Panc1 (cell line): ENCODE measurements at regions not wholly inside any gene's neighbourhood (a gene's known extent, or its start where the extent isn't known, plus 50 kb on each side); places are given as distances from the start of the nearest gene placed in this dataset.

Experiments
- ATAC-seq: fragments of 200-7000 bp; cut with Tn5 transposase; 2 replicates; pipeline ENCODE4 v1.9.1; 2020; ENCODE audit warnings: mild to moderate bottlenecking, moderate library complexity
- BruUV-seq: library from RNA; stranded (reverse); fragments of 400-500 nt; replicated peaks from 2 replicates; lab custom pipeline; 2021; lab: Mats Ljungman, UMichigan
- CTCF ChIA-PET: fragments of 300-600 bp; sonication (Branson Sonifier 250); formaldehyde crosslinking; loops from one replicate; lab custom pipeline; 2022; ENCODE audit warnings: antibody characterized with exemption; lab: Charles Lee
- POLR2A ChIA-PET: fragments of 300-600 bp; sonication (Branson Sonifier 250); formaldehyde crosslinking; loops from one replicate; lab custom pipeline; 2022; ENCODE audit warnings: antibody characterized with exemption; lab: Charles Lee
- DNase-seq: peaks from one replicate; pipeline ENCODE4 v3.0.0-alpha.2; 2010; ENCODE audit warnings: low read depth, low spot score
- H3K27ac ChIP-seq: 2 replicates; pipeline ENCODE4 v1.5.1; 2011; ENCODE audit warnings: mild to moderate bottlenecking, low read length, inconsistent platforms
- H3K27me3 ChIP-seq: fragments of 200-500 bp; sonication (Bioruptor generic); 2 replicates; pipeline ENCODE4 v1.6.0; 2014; ENCODE audit warnings: low read length, inconsistent platforms; ENCODE audit not compliant: control insufficient read depth, insufficient read depth
- H3K36me3 ChIP-seq: fragments of 200-500 bp; sonication (Bioruptor generic); 2 replicates; pipeline ENCODE4 v1.5.1; 2014; ENCODE audit warnings: inconsistent platforms, mild to moderate bottlenecking, low read length, moderate library complexity; ENCODE audit not compliant: control insufficient read depth, insufficient read depth
- H3K4me1 ChIP-seq: 2 replicates; pipeline ENCODE4 v1.5.1; 2011; ENCODE audit warnings: inconsistent platforms, mild to moderate bottlenecking, low read length, moderate library complexity; ENCODE audit not compliant: control insufficient read depth, insufficient read depth
- H3K4me3 ChIP-seq, 2 experiments: 2 replicates each; pipeline ENCODE4 v1.5.1; 2011 to 2012; ENCODE audit warnings: low read depth in 2 of 2, low read length in 2 of 2, mild to moderate bottlenecking in 2 of 2, inconsistent platforms in 1 of 2, moderate library complexity in 1 of 2
- H3K9me3 ChIP-seq: fragments of 200-500 bp; sonication (Bioruptor generic); 2 replicates; pipeline ENCODE4 v1.5.1; 2014; ENCODE audit warnings: low read depth, mild to moderate bottlenecking, inconsistent platforms, low read length, moderate library complexity; ENCODE audit not compliant: control insufficient read depth, insufficient read depth
- POLR2AphosphoS5 ChIP-seq: IDR thresholded peaks from 2 replicates; pipeline ENCODE4 v1.6.1; 2012; ENCODE audit warnings: mild to moderate bottlenecking, low read depth, low read length, moderate library complexity
- SIN3A ChIP-seq: IDR thresholded peaks from 2 replicates; pipeline ENCODE4 v1.6.1; 2012; ENCODE audit warnings: low read depth, mild to moderate bottlenecking, low read length, moderate library complexity, borderline replicate concordance; ENCODE audit not compliant: insufficient read depth
- TCF7L2 ChIP-seq: IDR thresholded peaks from 2 replicates; pipeline ENCODE4 v1.6.1; 2011; ENCODE audit warnings: mild to moderate bottlenecking, low read depth, low read length, inconsistent platforms
- in situ Hi-C: cut with HindIII; loops from 2 replicates; pipeline ENCODE4 v1.10.0; 2016; ENCODE audit warnings: low sequenced_read_pairs, low pct_unique_long_range_greater_than_20kb
- intact Hi-C: fragments of 100-400 bp; cut with micrococcal nuclease; formaldehyde crosslinking; loops from one replicate; pipeline ENCODE4 v1.10.0; 2022; ENCODE audit not compliant: unreplicated experiment
- TF ChIP-seq, protein P1 (sequence below): fragments of 450-650 bp; IDR thresholded peaks from 2 replicates; pipeline ENCODE4 v1.5.1; 2017; ENCODE audit warnings: mild to moderate bottlenecking
- TF ChIP-seq, protein P2 (sequence below), 2 experiments: IDR thresholded peaks; 2 replicates each; pipeline ENCODE4 v1.6.1; 2011 to 2012; ENCODE audit warnings: low read depth in 2 of 2, control low read depth in 1 of 2, low read length in 1 of 2, mild to moderate bottlenecking in 1 of 2, moderate library complexity in 1 of 2; ENCODE audit not compliant: insufficient read depth in 1 of 2

DNA sequence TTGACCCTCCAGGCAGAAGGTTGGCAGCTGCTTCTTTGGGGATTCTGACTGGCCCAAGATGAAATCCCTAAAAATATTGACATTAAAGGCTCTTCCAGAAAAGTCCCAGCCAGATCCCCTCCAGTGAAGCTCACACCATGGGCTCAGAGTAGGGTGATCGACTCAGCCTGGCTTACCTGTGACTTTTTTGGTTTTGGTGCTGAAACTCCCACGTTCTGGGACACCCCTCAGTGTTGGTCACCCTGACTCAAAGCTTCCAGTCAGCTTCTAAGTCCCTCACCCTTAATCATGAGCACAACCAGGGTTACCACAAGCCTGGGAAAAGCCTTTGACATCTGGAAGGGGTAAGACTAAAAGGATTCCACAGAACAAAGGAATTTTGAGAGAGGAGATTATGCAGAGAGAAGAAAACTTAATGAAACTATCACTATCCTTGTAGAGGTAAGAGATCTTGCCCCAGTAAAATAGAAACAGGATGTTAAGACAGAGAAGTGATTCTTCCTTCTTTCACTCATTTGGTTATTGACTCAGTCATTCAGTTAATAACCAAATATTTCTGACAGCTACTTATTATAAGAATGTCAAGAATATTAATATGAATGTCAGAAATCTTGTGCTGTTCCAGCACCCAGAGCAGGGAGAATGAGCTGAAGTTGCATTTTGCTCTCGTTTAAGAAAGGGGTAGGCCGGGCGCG lies 66.8 kb upstream of the SEC11C start:
- Histone ChIP-seq H3K27me3 (no peaks in the 10 kb centered on the region), H3K36me3 (no peaks in the 10 kb centered on the region), H3K27ac (no peak overlapping the region; the same call in 1 of the 2 replicates), H3K4me3 (no peak overlapping the region), H3K9me3 (no peaks in the 10 kb centered on the region), H3K4me1 (no peaks in the 10 kb centered on the region; the same call in 1 of the 2 replicates)
- ChIA-PET CTCF (interaction anchor here (0.6 kb wide), 3 partner anchors 192 to 305 kb away, joined by 3 to 7 read pairs (median 3); no protein-coding TSS in a partner anchor), POLR2A (no interaction called here)
- in situ Hi-C loops, result no loop called here
- no TSS peak for BruUV-seq
- intact Hi-C loops, result no loop called here
- ATAC-seq, result no peak
- DNase-seq, result no peak
- TF ChIP-seq, protein P1, sequence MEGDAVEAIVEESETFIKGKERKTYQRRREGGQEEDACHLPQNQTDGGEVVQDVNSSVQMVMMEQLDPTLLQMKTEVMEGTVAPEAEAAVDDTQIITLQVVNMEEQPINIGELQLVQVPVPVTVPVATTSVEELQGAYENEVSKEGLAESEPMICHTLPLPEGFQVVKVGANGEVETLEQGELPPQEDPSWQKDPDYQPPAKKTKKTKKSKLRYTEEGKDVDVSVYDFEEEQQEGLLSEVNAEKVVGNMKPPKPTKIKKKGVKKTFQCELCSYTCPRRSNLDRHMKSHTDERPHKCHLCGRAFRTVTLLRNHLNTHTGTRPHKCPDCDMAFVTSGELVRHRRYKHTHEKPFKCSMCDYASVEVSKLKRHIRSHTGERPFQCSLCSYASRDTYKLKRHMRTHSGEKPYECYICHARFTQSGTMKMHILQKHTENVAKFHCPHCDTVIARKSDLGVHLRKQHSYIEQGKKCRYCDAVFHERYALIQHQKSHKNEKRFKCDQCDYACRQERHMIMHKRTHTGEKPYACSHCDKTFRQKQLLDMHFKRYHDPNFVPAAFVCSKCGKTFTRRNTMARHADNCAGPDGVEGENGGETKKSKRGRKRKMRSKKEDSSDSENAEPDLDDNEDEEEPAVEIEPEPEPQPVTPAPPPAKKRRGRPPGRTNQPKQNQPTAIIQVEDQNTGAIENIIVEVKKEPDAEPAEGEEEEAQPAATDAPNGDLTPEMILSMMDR, result no peak
- no peak for TF ChIP-seq TCF7L2
- no peak for TF ChIP-seq POLR2AphosphoS5
- TF ChIP-seq, protein P2, sequence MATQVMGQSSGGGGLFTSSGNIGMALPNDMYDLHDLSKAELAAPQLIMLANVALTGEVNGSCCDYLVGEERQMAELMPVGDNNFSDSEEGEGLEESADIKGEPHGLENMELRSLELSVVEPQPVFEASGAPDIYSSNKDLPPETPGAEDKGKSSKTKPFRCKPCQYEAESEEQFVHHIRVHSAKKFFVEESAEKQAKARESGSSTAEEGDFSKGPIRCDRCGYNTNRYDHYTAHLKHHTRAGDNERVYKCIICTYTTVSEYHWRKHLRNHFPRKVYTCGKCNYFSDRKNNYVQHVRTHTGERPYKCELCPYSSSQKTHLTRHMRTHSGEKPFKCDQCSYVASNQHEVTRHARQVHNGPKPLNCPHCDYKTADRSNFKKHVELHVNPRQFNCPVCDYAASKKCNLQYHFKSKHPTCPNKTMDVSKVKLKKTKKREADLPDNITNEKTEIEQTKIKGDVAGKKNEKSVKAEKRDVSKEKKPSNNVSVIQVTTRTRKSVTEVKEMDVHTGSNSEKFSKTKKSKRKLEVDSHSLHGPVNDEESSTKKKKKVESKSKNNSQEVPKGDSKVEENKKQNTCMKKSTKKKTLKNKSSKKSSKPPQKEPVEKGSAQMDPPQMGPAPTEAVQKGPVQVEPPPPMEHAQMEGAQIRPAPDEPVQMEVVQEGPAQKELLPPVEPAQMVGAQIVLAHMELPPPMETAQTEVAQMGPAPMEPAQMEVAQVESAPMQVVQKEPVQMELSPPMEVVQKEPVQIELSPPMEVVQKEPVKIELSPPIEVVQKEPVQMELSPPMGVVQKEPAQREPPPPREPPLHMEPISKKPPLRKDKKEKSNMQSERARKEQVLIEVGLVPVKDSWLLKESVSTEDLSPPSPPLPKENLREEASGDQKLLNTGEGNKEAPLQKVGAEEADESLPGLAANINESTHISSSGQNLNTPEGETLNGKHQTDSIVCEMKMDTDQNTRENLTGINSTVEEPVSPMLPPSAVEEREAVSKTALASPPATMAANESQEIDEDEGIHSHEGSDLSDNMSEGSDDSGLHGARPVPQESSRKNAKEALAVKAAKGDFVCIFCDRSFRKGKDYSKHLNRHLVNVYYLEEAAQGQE (IDR thresholded peaks at IDR 0.05; ENCODE audit: insufficient read depth in 1 of 2, low read depth in 2 of 2, low read length in 1 of 2), result no peak
- TF ChIP-seq SIN3A, result no peak

DNA sequence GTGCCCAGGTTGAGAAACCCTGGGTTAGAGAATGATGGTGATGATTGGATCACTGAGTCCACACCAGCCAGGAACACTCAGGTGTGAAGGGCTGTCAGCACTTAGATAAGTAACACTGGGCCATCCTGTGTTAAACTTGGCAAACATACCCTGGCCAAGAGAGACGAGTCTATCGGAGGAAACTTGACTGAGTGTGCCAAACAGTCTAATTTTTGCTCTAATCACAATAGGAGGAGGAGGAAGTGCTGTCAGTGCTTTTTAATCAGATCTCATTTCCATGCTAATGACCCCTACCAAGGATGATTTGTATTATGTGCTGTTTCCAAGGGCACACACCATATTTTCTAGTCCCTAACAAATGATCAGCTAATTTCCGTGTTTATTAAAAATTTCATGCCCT lies 63.8 kb upstream of the SEC11C start:
- H3K27ac ChIP-seq, result no peak overlapping the region
- intact Hi-C loops, result no loop called here
- no peak overlapping the region for H3K4me3 ChIP-seq
- DNase-seq (no peak), ATAC-seq (no peak)
- CTCF ChIA-PET, result no interaction called here
- TF ChIP-seq TCF7L2 (no peak), POLR2AphosphoS5 (no peak), SIN3A (no peak)
- TF ChIP-seq, protein P2 (IDR thresholded peaks at IDR 0.05; ENCODE audit: insufficient read depth in 1 of 2, low read depth in 2 of 2, low read length in 1 of 2), result no peak
- TF ChIP-seq, protein P1, result no peak
- no peaks in the 10 kb centered on the region for H3K36me3 ChIP-seq
- POLR2A ChIA-PET, result no interaction called here
- in situ Hi-C loops, result no loop called here
- no TSS peak for BruUV-seq
- H3K27me3 ChIP-seq, result no peaks in the 10 kb centered on the region
- H3K9me3 ChIP-seq, result no peaks in the 10 kb centered on the region
- H3K4me1 ChIP-seq, result no peaks in the 10 kb centered on the region
